HFF-Myc (cell line): ENCODE measurements at regions not wholly inside any gene's neighbourhood (a gene's known extent, or its start where the extent isn't known, plus 50 kb on each side); places are given as distances from the start of the nearest gene placed in this dataset.

ENCODE experiments used
- DNase-seq: peaks from one replicate; pipeline ENCODE4 v3.0.0-alpha.2; 2011; ENCODE audit warnings: low read depth; ENCODE audit errors: extremely low read depth
- H3K4me3 ChIP-seq: replicated peaks from 2 replicates; pipeline ENCODE4 v1.5.1; 2011; ENCODE audit warnings: low read depth, mild to moderate bottlenecking, control low read depth, low read length
- TF ChIP-seq, protein P1 (sequence below): IDR thresholded peaks from 2 replicates; pipeline ENCODE4 v1.5.1; 2012; ENCODE audit warnings: mild to moderate bottlenecking, low read depth, low read length, control low read depth; ENCODE audit errors: missing control alignments

DNA sequence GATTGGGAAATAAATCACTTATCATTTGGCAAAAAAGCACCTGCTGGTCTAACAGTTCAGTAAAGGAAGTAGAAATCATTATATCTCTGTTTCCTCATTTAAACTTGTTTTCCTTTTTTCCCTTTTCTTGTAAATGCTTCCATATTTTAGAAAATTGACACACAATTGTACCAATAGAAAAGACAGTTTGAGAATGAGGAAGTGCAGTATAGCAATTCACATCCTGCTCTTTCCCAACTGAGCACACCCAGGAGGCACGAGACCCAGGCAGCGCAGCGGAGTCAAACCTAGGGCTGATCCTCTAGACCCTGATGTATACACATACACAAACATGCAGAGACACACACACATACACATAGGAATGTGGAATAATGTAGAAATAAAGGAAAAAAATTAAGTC lies 74.8 kb upstream of the PACRGL start:
- TF ChIP-seq, protein P1, sequence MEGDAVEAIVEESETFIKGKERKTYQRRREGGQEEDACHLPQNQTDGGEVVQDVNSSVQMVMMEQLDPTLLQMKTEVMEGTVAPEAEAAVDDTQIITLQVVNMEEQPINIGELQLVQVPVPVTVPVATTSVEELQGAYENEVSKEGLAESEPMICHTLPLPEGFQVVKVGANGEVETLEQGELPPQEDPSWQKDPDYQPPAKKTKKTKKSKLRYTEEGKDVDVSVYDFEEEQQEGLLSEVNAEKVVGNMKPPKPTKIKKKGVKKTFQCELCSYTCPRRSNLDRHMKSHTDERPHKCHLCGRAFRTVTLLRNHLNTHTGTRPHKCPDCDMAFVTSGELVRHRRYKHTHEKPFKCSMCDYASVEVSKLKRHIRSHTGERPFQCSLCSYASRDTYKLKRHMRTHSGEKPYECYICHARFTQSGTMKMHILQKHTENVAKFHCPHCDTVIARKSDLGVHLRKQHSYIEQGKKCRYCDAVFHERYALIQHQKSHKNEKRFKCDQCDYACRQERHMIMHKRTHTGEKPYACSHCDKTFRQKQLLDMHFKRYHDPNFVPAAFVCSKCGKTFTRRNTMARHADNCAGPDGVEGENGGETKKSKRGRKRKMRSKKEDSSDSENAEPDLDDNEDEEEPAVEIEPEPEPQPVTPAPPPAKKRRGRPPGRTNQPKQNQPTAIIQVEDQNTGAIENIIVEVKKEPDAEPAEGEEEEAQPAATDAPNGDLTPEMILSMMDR: no peak
- no peak overlapping the region for H3K4me3 ChIP-seq
- no peak for DNase-seq

DNA sequence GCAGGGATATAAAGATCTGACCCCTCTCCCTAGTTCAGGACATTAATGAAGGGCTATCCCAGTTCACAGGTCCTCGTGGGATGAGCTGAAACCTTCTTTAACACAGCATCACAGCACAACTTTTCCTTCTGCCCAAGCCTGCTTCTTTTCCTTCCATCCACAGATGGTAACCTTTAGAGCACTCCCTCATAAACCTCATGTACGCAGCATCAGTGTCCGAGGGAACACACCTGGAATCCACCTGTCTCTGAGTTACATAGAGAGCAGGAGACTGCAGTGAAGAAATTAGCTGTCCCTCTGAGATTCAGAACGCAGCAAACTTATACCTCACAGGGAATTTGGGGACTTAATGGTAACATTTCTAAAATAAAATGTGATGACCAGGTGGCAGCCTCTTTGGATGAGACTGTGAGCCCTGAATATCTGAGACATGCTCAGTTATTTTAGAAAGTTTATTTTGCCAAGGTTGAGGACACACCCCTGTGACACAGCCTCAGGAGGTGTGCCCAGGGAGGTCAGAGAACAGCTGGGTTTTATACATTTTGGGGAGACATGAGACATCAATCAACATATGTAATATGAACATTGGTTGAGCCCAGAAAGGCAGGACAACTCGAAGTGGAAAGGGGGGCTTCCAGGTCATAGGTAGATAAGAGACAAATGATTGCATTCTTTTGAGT lies 73.8 kb upstream of the PACRGL start:
- no peak overlapping the region for H3K4me3 ChIP-seq
- TF ChIP-seq, protein P1: no peak
- DNase-seq: no peak

DNA sequence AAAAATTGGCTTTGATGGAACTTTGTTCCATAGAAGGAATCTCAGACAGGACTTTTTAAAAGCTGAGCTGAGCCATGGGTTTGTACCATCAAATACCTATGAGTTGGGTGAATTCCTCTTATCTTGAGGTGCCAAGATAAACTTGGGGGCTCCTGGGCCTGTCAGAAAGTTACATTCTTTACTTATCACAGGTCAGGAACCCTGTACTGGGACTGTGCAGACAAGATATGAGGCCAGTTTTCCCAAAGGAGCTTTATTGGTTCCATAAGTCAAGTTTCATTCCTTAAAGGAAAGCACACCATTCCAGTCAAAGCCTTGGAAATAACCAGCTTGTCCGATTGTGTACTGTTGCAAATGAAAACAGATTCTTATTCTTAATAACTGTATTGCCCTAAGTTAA lies 72.4 kb upstream of the PACRGL start:
- TF ChIP-seq, protein P1: no peak
- no peak overlapping the region for H3K4me3 ChIP-seq
- DNase-seq: no peak

DNA sequence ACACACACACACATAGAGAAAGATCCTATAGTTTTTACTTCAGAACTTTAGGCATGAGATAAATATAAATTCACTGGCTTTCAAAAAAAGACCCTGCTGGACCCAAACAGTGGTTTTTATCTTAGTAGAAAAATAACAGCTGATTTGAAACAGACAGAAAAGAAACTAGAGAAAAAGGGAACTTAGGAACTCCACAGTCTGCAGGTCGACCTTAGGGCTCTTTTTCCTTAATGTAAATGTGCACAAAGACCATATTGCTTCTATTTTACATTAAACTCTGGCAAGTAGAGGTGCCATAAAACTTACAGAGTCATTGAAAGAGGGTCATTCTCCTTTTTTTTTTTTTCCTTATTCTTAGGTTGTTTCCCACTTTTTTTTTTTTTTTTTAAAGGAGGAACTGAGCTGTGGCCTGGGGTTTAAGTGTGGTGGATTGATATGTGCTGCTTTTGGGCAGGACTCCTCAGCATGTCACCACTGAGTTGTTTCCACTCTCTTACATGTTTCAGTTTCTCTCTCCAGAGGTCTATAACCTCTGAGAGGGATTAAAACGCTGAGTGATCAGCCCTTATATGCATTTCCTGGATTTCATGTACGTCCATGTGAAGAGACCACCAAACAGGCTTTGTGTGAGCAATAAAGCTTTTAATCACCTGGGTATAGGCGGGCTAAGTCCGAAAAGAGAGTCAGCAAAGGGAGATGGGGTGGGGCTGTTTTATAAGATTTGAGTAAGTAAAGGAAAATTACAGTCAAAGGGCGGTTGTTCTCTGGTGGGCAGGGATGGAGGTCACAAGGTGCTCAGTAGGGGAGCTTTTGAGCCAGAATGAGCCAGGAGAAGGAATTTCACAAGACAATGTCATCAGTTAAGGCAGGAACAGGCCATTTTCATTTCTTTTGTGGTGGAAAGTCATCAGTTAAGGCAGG lies 70.8 kb upstream of the PACRGL start:
- H3K4me3 ChIP-seq: no peak overlapping the region
- TF ChIP-seq, protein P1: no peak

DNA sequence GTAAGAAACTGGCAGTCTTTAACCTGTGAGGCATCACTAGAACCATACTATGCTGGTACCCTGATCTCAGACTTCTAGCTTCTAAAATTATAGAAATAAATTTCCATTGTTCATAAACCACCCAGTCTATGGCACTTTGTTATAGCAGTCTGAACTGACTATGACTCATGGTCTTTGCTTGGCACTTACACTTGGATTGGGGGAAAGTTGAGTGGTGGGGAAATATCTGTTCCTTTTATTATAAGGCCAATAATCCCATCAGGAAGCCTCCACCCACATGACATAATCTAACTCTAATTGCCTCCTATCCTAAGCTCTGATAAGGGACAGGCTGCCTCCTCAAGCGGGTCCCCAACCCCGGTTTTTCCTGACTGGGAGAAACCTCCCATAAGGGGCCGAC lies 61.4 kb upstream of the PACRGL start:
- TF ChIP-seq, protein P1: no peak
- no peak overlapping the region for H3K4me3 ChIP-seq
- no peak for DNase-seq

More for the DNA sequence above, 70.8 kb upstream of the PACRGL start:
- no peak for DNase-seq

DNA sequence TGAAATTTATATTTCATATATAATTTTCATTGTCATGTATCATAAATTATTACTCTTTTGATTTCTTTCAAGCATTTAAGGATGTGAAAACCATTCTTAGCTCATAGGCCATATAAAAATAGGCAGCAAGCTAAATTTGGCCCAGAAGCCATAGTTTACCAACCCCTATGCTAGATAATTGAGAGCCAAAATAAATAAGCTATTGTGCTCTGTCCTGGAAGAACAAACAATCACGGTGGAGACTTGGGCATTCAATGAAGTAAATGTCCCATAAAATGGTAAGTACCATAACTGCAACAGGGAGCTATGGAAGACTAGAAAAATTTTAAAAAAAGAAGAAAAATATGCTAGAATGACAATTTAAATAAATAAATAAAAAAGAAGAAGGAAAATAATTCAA lies 60.9 kb upstream of the PACRGL start:
- DNase-seq: no peak
- TF ChIP-seq, protein P1: no peak
- no peak overlapping the region for H3K4me3 ChIP-seq
